Superior temporal gyrus (tissue), 1 donor: ENCODE measurements at regions not wholly inside any gene's neighbourhood (a gene's known extent, or its start where the extent isn't known, plus 50 kb on each side); places are given as distances from the start of the nearest gene placed in this dataset.

Experiments used
- DNase-seq: peaks from one replicate; pipeline ENCODE4 v3.0.0-alpha.2; 2016; ENCODE audit errors: extremely low spot score

- no peak for DNase-seq
These were observed 148.8 kb upstream of the LHX5 start for GRCh38 chr12:113620437-113620976.

- no peak for DNase-seq
These were observed 147.5 kb upstream of the LHX5 start for GRCh38 chr12:113619202-113619601.

GRCh38 chr12:113613414-113613813 lies 141.7 kb upstream of the LHX5 start:
- no peak for DNase-seq

- no peak for DNase-seq
These were observed 141.1 kb upstream of the LHX5 start for GRCh38 chr12:113612793-113613192.

- DNase-seq = no peak
These were observed 140.5 kb upstream of the LHX5 start for GRCh38 chr12:113612076-113612728.

- no peak for DNase-seq
These were observed 140.0 kb upstream of the LHX5 start for GRCh38 chr12:113611652-113612051.

- DNase-seq = no peak
These were observed 139.0 kb upstream of the LHX5 start for GRCh38 chr12:113610698-113611097.

- DNase-seq = no peak
These were observed 138.2 kb upstream of the LHX5 start for GRCh38 chr12:113609692-113610469.

- no peak for DNase-seq
These were observed 133.0 kb upstream of the LHX5 start for GRCh38 chr12:113604666-113605065.

- DNase-seq = no peak
These were observed 130.1 kb upstream of the LHX5 start for GRCh38 chr12:113601656-113602263.

- no peak for DNase-seq
These were observed 127.2 kb upstream of the LHX5 start for GRCh38 chr12:113598815-113599406.

GRCh38 chr12:113594967-113595366 lies 123.3 kb upstream of the LHX5 start:
- DNase-seq = no peak

- no peak for DNase-seq
These were observed 119.9 kb upstream of the LHX5 start for GRCh38 chr12:113591480-113591974.

GRCh38 chr12:113589437-113589836 lies 117.8 kb upstream of the LHX5 start:
- DNase-seq = no peak

GRCh38 chr12:113587720-113588119 lies 116.0 kb upstream of the LHX5 start:
- DNase-seq = no peak

GRCh38 chr12:113586461-113586860 lies 114.8 kb upstream of the LHX5 start:
- no peak for DNase-seq

GRCh38 chr12:113582521-113583218 lies 111.0 kb upstream of the LHX5 start:
- DNase-seq = no peak

- DNase-seq = no peak
These were observed 109.7 kb upstream of the LHX5 start for GRCh38 chr12:113581342-113581741.

GRCh38 chr12:113580437-113580836 lies 108.8 kb upstream of the LHX5 start:
- DNase-seq = no peak

GRCh38 chr12:113577464-113578129 lies 105.9 kb upstream of the LHX5 start:
- no peak for DNase-seq

- DNase-seq = no peak
These were observed 103.7 kb upstream of the LHX5 start for GRCh38 chr12:113575386-113575785.
